ENCODE measurements at regions not wholly inside any gene's neighbourhood (a gene's known extent, or its start where the extent isn't known, plus 50 kb on each side); places are given as distances from the start of the nearest gene placed in this dataset.

DNA sequence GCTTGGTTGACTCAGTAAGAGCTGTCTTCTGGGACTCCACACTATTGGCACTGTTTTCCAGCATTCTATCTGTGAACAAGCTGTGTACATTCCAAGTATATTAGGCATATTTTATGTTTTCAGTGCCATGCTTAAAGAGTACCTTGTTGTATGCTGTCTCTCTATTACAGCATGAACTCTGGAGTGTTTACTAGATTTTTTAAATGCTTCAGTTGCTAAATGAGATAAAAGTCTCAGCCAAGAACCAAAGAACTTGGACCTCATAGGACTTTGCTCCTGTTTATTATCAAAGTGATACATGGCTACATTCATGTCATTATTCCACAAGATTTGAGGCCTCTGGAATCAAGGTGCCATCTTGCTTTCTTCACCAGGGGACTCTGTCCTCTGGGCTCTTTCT lies 167.2 kb downstream of the C9orf152 start:
- no peaks in the 10 kb centered on the region for H3K36me3 ChIP-seq (ENCODE audit: control insufficient read depth in 2 of 2, insufficient read depth in 2 of 2, low read length in 1 of 2)
- no peaks in the 10 kb centered on the region for H3K4me1 ChIP-seq (ENCODE audit: control insufficient read depth, insufficient read depth, low read length)
- H4K20me1 ChIP-seq (ENCODE audit: control insufficient read depth, insufficient read depth) = no peaks in the 10 kb centered on the region
- intact Hi-C loops (cut with micrococcal nuclease; ENCODE audit: unreplicated experiment) (no loop called here), in situ Hi-C loops (cut with MboI) (no loop called here)
- H3K27me3 ChIP-seq (replicated peaks in 1 of 2; ENCODE audit: control insufficient read depth in 2 of 2, insufficient read depth in 2 of 2, low read length in 1 of 2) = no peaks in the 10 kb centered on the region
- TF ChIP-seq ESRRA (IDR thresholded peaks at IDR 0.05; ENCODE audit: low read length) = no peak
- TF ChIP-seq RUNX3 (IDR thresholded peaks at IDR 0.05; ENCODE audit: low read length) = no peak
- no peak for TF ChIP-seq STAT1 (conservative IDR thresholded peaks at IDR 0.05)
- no peak for TF ChIP-seq TCF7 (IDR thresholded peaks at IDR 0.05; ENCODE audit: borderline replicate concordance)
- TF ChIP-seq IKZF1 (conservative IDR thresholded peaks at IDR 0.05) = no peak
- TF ChIP-seq ZNF207 (IDR thresholded peaks at IDR 0.05; ENCODE audit: borderline replicate concordance) = no peak
- no peak for TF ChIP-seq BHLHE40 (IDR thresholded peaks at IDR 0.05; ENCODE audit: borderline replicate concordance in 1 of 2, low read depth in 2 of 2, low read length in 1 of 2)
- TF ChIP-seq PML (IDR thresholded peaks at IDR 0.05; ENCODE audit: low read length) = no peak
- TF ChIP-seq, protein P1, sequence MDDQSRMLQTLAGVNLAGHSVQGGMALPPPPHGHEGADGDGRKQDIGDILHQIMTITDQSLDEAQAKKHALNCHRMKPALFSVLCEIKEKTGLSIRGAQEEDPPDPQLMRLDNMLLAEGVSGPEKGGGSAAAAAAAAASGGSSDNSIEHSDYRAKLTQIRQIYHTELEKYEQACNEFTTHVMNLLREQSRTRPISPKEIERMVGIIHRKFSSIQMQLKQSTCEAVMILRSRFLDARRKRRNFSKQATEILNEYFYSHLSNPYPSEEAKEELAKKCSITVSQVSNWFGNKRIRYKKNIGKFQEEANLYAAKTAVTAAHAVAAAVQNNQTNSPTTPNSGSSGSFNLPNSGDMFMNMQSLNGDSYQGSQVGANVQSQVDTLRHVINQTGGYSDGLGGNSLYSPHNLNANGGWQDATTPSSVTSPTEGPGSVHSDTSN (IDR thresholded peaks at IDR 0.05; ENCODE audit: insufficient replicate concordance, low read depth, low read length) = no peak
- no peak for TF ChIP-seq HDGF (IDR thresholded peaks at IDR 0.05)
- TF ChIP-seq POLR2AphosphoS2 (IDR thresholded peaks at IDR 0.05; ENCODE audit: low read depth, low read length) = no peak
- TF ChIP-seq GATAD2B (conservative IDR thresholded peaks at IDR 0.05; ENCODE audit: low read depth) = no peak
- no peak for TF ChIP-seq CREB1 (IDR thresholded peaks at IDR 0.05; ENCODE audit: low read depth)
- TF ChIP-seq HCFC1 (IDR thresholded peaks at IDR 0.05; ENCODE audit: low read length) = no peak
- no peak for TF ChIP-seq CHD1 (IDR thresholded peaks at IDR 0.05; ENCODE audit: low read depth, low read length)
- no peak for TF ChIP-seq TBL1XR1 (IDR thresholded peaks at IDR 0.05; ENCODE audit: low read depth, low read length)
- TF ChIP-seq ATF3 (IDR thresholded peaks at IDR 0.05; ENCODE audit: borderline replicate concordance, extremely low read depth, low read depth, low read length) = no peak
- TF ChIP-seq, protein P2, sequence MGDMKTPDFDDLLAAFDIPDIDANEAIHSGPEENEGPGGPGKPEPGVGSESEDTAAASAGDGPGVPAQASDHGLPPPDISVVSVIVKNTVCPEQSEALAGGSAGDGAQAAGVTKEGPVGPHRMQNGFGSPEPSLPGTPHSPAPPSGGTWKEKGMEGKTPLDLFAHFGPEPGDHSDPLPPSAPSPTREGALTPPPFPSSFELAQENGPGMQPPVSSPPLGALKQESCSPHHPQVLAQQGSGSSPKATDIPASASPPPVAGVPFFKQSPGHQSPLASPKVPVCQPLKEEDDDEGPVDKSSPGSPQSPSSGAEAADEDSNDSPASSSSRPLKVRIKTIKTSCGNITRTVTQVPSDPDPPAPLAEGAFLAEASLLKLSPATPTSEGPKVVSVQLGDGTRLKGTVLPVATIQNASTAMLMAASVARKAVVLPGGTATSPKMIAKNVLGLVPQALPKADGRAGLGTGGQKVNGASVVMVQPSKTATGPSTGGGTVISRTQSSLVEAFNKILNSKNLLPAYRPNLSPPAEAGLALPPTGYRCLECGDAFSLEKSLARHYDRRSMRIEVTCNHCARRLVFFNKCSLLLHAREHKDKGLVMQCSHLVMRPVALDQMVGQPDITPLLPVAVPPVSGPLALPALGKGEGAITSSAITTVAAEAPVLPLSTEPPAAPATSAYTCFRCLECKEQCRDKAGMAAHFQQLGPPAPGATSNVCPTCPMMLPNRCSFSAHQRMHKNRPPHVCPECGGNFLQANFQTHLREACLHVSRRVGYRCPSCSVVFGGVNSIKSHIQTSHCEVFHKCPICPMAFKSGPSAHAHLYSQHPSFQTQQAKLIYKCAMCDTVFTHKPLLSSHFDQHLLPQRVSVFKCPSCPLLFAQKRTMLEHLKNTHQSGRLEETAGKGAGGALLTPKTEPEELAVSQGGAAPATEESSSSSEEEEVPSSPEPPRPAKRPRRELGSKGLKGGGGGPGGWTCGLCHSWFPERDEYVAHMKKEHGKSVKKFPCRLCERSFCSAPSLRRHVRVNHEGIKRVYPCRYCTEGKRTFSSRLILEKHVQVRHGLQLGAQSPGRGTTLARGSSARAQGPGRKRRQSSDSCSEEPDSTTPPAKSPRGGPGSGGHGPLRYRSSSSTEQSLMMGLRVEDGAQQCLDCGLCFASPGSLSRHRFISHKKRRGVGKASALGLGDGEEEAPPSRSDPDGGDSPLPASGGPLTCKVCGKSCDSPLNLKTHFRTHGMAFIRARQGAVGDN (IDR thresholded peaks at IDR 0.05) = no peak
- H2AFZ ChIP-seq (ENCODE audit: control insufficient read depth, low read depth, low read length) = no peak overlapping the region
- H3K9ac ChIP-seq (ENCODE audit: control insufficient read depth, insufficient read depth, low read length) = no peak overlapping the region
- no peak overlapping the region for H3K4me3 ChIP-seq
- RAD21 ChIA-PET (ENCODE audit: unreplicated experiment) = no interaction called here
- H3K4me2 ChIP-seq (ENCODE audit: control insufficient read depth, insufficient read depth) = no peak overlapping the region
- H3K9me3 ChIP-seq (replicated peaks; ENCODE audit: control insufficient read depth, insufficient read depth, low read length) = no peaks in the 10 kb centered on the region
- FAIRE-seq (no peak), DNase-seq (ENCODE audit: low read depth, low spot score) (no peak), ATAC-seq (no peak)
- BruUV-seq (replicated peaks) = no TSS peak
- no peak overlapping the region for H3K27ac ChIP-seq (ENCODE audit: control insufficient read depth, insufficient read depth)
- H3K79me2 ChIP-seq (ENCODE audit: control insufficient read depth, insufficient read depth, low read length) = no peaks in the 10 kb centered on the region
- SMC1A ChIA-PET (ENCODE audit: uncharacterized antibody, unreplicated experiment) = no interaction called here
- POLR2A ChIA-PET = no interaction called here
- CTCF ChIA-PET = interaction anchor here (1.1 kb wide), 1 partner anchor 178 kb away, joined by 4 read pairs; no protein-coding TSS in a partner anchor
